ENCODE measurements at regions not wholly inside any gene's neighbourhood (a gene's known extent, or its start where the extent isn't known, plus 50 kb on each side); places are given as distances from the start of the nearest gene placed in this dataset.
"Not testable (repeated sequence)": the region's sequence is repeated elsewhere in the genome, so short reads cannot be mapped to it uniquely, and the experiment has no call there.

DNA sequence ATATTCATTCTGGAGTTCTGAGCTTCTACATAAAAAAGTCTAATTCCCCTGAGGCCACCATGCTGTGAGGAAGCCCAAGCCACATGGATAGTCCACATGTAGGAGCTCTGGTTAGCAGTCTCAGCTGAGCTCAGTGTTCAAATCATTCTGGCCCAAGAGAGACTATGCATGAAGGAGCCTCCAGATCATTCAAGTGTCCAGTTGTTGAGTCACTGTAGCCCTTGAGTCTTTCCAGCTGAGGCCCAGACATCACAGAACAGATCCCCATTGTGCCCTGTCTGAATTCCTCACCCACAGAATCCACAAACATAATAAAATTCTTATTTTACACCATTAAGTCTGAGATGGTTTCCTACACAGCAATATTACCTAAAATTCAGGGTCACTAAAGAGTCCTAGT is 107.0 kb upstream of the NGF start:
- no peak overlapping the region for H3K4me3 ChIP-seq (ENCODE audit: low read depth, low read length, poor library complexity, severe bottlenecking)
- no peaks in the 10 kb centered on the region for H3K79me2 ChIP-seq (ENCODE audit: insufficient read depth, low read length)
- no peaks in the 10 kb centered on the region for H3K36me3 ChIP-seq (ENCODE audit: insufficient read depth, low read length)
- no peaks in the 10 kb centered on the region for H4K20me1 ChIP-seq (ENCODE audit: insufficient read depth, low read length)
- TF ChIP-seq, protein P1, sequence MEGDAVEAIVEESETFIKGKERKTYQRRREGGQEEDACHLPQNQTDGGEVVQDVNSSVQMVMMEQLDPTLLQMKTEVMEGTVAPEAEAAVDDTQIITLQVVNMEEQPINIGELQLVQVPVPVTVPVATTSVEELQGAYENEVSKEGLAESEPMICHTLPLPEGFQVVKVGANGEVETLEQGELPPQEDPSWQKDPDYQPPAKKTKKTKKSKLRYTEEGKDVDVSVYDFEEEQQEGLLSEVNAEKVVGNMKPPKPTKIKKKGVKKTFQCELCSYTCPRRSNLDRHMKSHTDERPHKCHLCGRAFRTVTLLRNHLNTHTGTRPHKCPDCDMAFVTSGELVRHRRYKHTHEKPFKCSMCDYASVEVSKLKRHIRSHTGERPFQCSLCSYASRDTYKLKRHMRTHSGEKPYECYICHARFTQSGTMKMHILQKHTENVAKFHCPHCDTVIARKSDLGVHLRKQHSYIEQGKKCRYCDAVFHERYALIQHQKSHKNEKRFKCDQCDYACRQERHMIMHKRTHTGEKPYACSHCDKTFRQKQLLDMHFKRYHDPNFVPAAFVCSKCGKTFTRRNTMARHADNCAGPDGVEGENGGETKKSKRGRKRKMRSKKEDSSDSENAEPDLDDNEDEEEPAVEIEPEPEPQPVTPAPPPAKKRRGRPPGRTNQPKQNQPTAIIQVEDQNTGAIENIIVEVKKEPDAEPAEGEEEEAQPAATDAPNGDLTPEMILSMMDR (IDR thresholded peaks at IDR 0.05; ENCODE audit: low read length) = no peak
- TF ChIP-seq EZH2 (IDR thresholded peaks at IDR 0.05; ENCODE audit: borderline replicate concordance, low read length) = no peak
- H3K27ac ChIP-seq (ENCODE audit: low read depth, low read length, poor library complexity, severe bottlenecking) = no peak overlapping the region
- no peak overlapping the region for H2AFZ ChIP-seq (ENCODE audit: low read length)
- H3F3A ChIP-seq (ENCODE audit: insufficient read depth, low read length) = no peaks in the 10 kb centered on the region
- H3K9ac ChIP-seq (ENCODE audit: low read length) = no peak overlapping the region
- H3K9me2 ChIP-seq (ENCODE audit: low read depth, low read length) = no peaks in the 10 kb centered on the region
- no peak overlapping the region for H3K4me2 ChIP-seq (ENCODE audit: low read length)
- H3K9me3 ChIP-seq (ENCODE audit: low read length) = no peaks in the 10 kb centered on the region
- no peaks in the 10 kb centered on the region for H3K27me3 ChIP-seq (ENCODE audit: insufficient read depth, low read length)
- H3K4me1 ChIP-seq (ENCODE audit: insufficient read depth, low read length, severe bottlenecking) = no peaks in the 10 kb centered on the region

DNA sequence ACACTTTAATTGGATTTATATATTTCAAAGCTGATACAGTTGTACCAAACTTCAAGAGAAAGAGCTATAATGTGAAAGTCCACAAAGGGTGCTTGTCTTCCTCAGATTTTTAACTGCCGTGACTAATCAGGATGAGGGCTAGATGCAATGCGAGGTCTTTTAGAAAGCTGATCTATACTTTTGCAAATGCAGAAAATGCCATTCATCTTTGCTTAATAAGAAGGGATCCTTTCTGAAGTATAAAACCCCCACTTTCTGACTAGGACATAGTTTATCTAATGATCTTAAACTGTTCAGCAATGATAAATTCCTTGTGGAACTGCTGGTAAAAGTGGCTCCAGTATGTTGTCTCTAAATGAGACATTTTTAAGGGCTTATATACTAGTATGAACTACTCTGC is 102.7 kb upstream of the NGF start:
- Histone ChIP-seq H3K4me1 (ENCODE audit: insufficient read depth, low read length, severe bottlenecking) (no peaks in the 10 kb centered on the region), H3K79me2 (ENCODE audit: insufficient read depth, low read length) (no peaks in the 10 kb centered on the region), H3K4me3 (ENCODE audit: low read depth, low read length, poor library complexity, severe bottlenecking) (no peak overlapping the region), H2AFZ (ENCODE audit: low read length) (no peak overlapping the region), H4K20me1 (ENCODE audit: insufficient read depth, low read length) (no peaks in the 10 kb centered on the region), H3K9me2 (ENCODE audit: low read depth, low read length) (no peaks in the 10 kb centered on the region), H3K9ac (ENCODE audit: low read length) (no peak overlapping the region), H3K36me3 (ENCODE audit: insufficient read depth, low read length) (no peaks in the 10 kb centered on the region), H3K4me2 (ENCODE audit: low read length) (no peak overlapping the region), H3K27me3 (ENCODE audit: insufficient read depth, low read length) (no peaks in the 10 kb centered on the region), H3K27ac (ENCODE audit: low read depth, low read length, poor library complexity, severe bottlenecking) (no peak overlapping the region), H3F3A (ENCODE audit: insufficient read depth, low read length) (no peaks in the 10 kb centered on the region), H3K9me3 (ENCODE audit: low read length) (no peaks in the 10 kb centered on the region)
- TF ChIP-seq, protein P1 (IDR thresholded peaks at IDR 0.05; ENCODE audit: low read length) = no peak
- no peak for TF ChIP-seq EZH2 (IDR thresholded peaks at IDR 0.05; ENCODE audit: borderline replicate concordance, low read length)

DNA sequence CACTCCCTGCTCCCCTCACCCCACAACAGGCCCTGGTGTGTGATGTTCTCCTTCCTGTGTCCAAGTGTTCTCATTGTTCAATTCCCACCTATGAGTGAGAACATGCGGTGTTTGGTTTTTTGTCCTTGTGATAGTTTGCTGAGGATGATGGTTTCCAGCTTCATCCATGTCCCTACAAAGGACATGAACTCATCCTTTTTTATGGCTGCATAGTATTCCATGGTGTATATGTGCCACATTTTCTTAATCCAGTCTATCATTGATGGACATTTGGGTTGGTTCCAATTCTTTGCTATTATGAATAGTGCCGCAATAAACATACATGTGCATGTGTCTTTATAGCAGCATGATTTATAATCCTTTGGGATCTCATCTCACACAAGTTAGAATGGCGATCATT is 101.5 kb upstream of the NGF start:
- H3K4me3 ChIP-seq (ENCODE audit: low read depth, low read length, poor library complexity, severe bottlenecking); H3K79me2 ChIP-seq (ENCODE audit: insufficient read depth, low read length); H2AFZ ChIP-seq (ENCODE audit: low read length): not testable (repeated sequence)

DNA sequence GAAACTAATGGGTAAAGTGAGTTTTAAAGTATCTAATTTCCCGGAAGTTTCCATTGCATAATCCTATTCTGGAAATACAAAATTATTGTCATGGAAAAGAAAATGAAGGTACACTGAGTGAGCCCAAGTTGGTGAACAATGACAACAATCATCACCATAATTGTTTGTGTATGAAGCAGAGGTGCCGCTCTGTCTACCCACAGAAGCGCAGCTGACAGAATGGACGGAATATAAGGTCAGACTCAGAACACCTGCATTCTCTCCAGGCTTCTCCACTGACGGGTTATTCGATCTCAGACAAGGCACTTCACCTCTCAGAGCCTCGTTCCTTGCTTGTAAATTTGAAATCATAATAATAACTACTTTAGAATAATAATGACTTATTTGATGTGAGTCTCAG is 99.1 kb upstream of the NGF start:
- no peak overlapping the region for H3K27ac ChIP-seq (ENCODE audit: low read depth, low read length, poor library complexity, severe bottlenecking)

More for the DNA sequence above, 101.5 kb upstream of the NGF start:
- H3K9ac ChIP-seq (ENCODE audit: low read length); H3K9me2 ChIP-seq (ENCODE audit: low read depth, low read length); H3F3A ChIP-seq (ENCODE audit: insufficient read depth, low read length); H3K36me3 ChIP-seq (ENCODE audit: insufficient read depth, low read length); H3K4me1 ChIP-seq (ENCODE audit: insufficient read depth, low read length, severe bottlenecking); H3K27me3 ChIP-seq (ENCODE audit: insufficient read depth, low read length); H3K4me2 ChIP-seq (ENCODE audit: low read length); H3K9me3 ChIP-seq (ENCODE audit: low read length); H4K20me1 ChIP-seq (ENCODE audit: insufficient read depth, low read length); H3K27ac ChIP-seq (ENCODE audit: low read depth, low read length, poor library complexity, severe bottlenecking): not testable (repeated sequence)

More for the DNA sequence above, 99.1 kb upstream of the NGF start:
- Histone ChIP-seq H3K9ac (ENCODE audit: low read length) (no peak overlapping the region), H3F3A (ENCODE audit: insufficient read depth, low read length) (no peaks in the 10 kb centered on the region), H2AFZ (ENCODE audit: low read length) (no peak overlapping the region), H3K79me2 (ENCODE audit: insufficient read depth, low read length) (no peaks in the 10 kb centered on the region), H4K20me1 (ENCODE audit: insufficient read depth, low read length) (no peaks in the 10 kb centered on the region), H3K36me3 (ENCODE audit: insufficient read depth, low read length) (no peaks in the 10 kb centered on the region), H3K9me2 (ENCODE audit: low read depth, low read length) (no peaks in the 10 kb centered on the region), H3K9me3 (ENCODE audit: low read length) (no peaks in the 10 kb centered on the region), H3K4me3 (ENCODE audit: low read depth, low read length, poor library complexity, severe bottlenecking) (no peak overlapping the region), H3K4me2 (ENCODE audit: low read length) (no peak overlapping the region), H3K27me3 (ENCODE audit: insufficient read depth, low read length) (no peaks in the 10 kb centered on the region), H3K4me1 (ENCODE audit: insufficient read depth, low read length, severe bottlenecking) (no peaks in the 10 kb centered on the region)
- no peak for TF ChIP-seq EZH2 (IDR thresholded peaks at IDR 0.05; ENCODE audit: borderline replicate concordance, low read length)
- TF ChIP-seq, protein P1 (IDR thresholded peaks at IDR 0.05; ENCODE audit: low read length) = no peak

Data from OCI-LY1 (cell line).